ENCODE measurements at regions not wholly inside any gene's neighbourhood (a gene's known extent, or its start where the extent isn't known, plus 50 kb on each side); places are given as distances from the start of the nearest gene placed in this dataset.

DNA sequence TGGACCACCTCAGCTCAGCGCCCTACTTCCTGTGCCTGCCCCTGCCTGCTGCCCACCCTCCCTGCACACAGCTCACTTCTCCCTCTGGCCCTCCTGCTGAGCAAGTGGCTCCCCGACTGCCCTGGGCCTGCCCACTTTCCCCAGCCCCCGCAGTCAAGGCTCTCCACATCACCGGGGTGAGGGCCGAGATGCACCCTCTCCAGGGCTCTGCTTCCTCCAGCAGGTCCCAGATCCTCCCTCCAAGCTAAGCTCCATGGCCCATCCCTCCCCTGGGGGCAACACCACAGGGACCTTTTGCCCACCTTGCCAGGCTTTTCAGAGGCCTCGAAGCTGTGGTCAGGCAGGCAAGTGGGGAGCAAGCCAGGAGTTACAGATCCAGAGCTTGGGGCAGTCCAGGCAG lies 820.2 kb downstream of the KCNJ18 start:
- TF ChIP-seq CTCF (IDR thresholded peaks at IDR 0.05): no peak
- no peak for TF ChIP-seq POLR2AphosphoS5 (IDR thresholded peaks at IDR 0.05; ENCODE audit: low read depth, low read length)

Measured in Panc1 (cell line).